Ishikawa (cell line): ENCODE measurements at regions not wholly inside any gene's neighbourhood (a gene's known extent, or its start where the extent isn't known, plus 50 kb on each side); places are given as distances from the start of the nearest gene placed in this dataset.

Experiments
- CEBPB ChIP-seq: IDR thresholded peaks from 2 replicates; pipeline ENCODE4 v1.6.1; 2012
- CREB1 ChIP-seq: IDR thresholded peaks from 2 replicates; pipeline ENCODE4 v1.6.1; 2012; ENCODE audit warnings: low read depth
- EGR1 ChIP-seq: IDR thresholded peaks from 2 replicates; pipeline ENCODE4 v1.6.1; 2012
- EP300 ChIP-seq: IDR thresholded peaks from 2 replicates; pipeline ENCODE4 v1.6.1; 2012; ENCODE audit warnings: borderline replicate concordance
- FOXM1 ChIP-seq: IDR thresholded peaks from 2 replicates; pipeline ENCODE4 v1.6.1; 2012; ENCODE audit warnings: low read depth, borderline replicate concordance
- MAX ChIP-seq: IDR thresholded peaks from 2 replicates; pipeline ENCODE4 v1.6.1; 2012
- NFIC ChIP-seq: IDR thresholded peaks from 2 replicates; pipeline ENCODE4 v1.6.1; 2012
- RAD21 ChIP-seq: IDR thresholded peaks from 2 replicates; pipeline ENCODE4 v1.6.1; 2012; ENCODE audit warnings: low read depth
- REST ChIP-seq: IDR thresholded peaks from 2 replicates; pipeline ENCODE4 v1.6.1; 2012; ENCODE audit warnings: low read depth, mild to moderate bottlenecking
- TAF1 ChIP-seq: IDR thresholded peaks from 2 replicates; pipeline ENCODE4 v1.6.1; 2012; ENCODE audit warnings: low read depth, mild to moderate bottlenecking
- TCF12 ChIP-seq: IDR thresholded peaks from 2 replicates; pipeline ENCODE4 v1.6.1; 2012; ENCODE audit warnings: low read depth
- TEAD4 ChIP-seq: IDR thresholded peaks from 2 replicates; pipeline ENCODE4 v1.6.1; 2012
- USF1 ChIP-seq: IDR thresholded peaks from 2 replicates; pipeline ENCODE4 v1.6.1; 2012
- YY1 ChIP-seq: IDR thresholded peaks from 2 replicates; pipeline ENCODE4 v1.6.1; 2012; ENCODE audit warnings: low read depth
- ZBTB7A ChIP-seq: IDR thresholded peaks from 2 replicates; pipeline ENCODE4 v1.6.1; 2012; ENCODE audit warnings: low read depth

- no peak for TF ChIP-seq TCF12
- no peak for TF ChIP-seq EGR1
- TF ChIP-seq REST, result no peak
- no peak for TF ChIP-seq FOXM1
- no peak for TF ChIP-seq NFIC
- no peak for TF ChIP-seq CREB1
Measured at GRCh38 chr12:91717804-91718203, 427.8 kb downstream of the BTG1 start.

- TF ChIP-seq CEBPB, result no peak
- no peak for TF ChIP-seq ZBTB7A
- TF ChIP-seq NFIC, result no peak
- no peak for TF ChIP-seq USF1
- TF ChIP-seq TEAD4, result no peak
- no peak for TF ChIP-seq CREB1
- TF ChIP-seq EP300, result no peak
- TF ChIP-seq MAX, result no peak
- TF ChIP-seq RAD21, result no peak
- no peak for TF ChIP-seq YY1
- TF ChIP-seq TCF12, result no peak
Measured at GRCh38 chr12:91706466-91706865, 439.2 kb downstream of the BTG1 start.

- no peak for TF ChIP-seq REST
- no peak for TF ChIP-seq YY1
Measured at GRCh38 chr12:91704446-91704845, 441.2 kb downstream of the BTG1 start.

GRCh38 chr12:91703491-91704283, 442.0 kb downstream of the BTG1 start:
- TF ChIP-seq REST (no peak), TCF12 (no peak), MAX (no peak), YY1 (no peak), FOXM1 (no peak), NFIC (no peak), CREB1 (no peak), TAF1 (no peak), ZBTB7A (no peak), EGR1 (no peak), EP300 (no peak)

- no peak for TF ChIP-seq FOXM1
- no peak for TF ChIP-seq CREB1
- no peak for TF ChIP-seq CEBPB
- no peak for TF ChIP-seq RAD21
- no peak for TF ChIP-seq EP300
- no peak for TF ChIP-seq USF1
- TF ChIP-seq ZBTB7A, result no peak
- TF ChIP-seq TCF12, result no peak
- no peak for TF ChIP-seq TEAD4
- no peak for TF ChIP-seq MAX
- no peak for TF ChIP-seq NFIC
- no peak for TF ChIP-seq TAF1
- no peak for TF ChIP-seq EGR1
- no peak for TF ChIP-seq REST
- TF ChIP-seq YY1, result no peak
Measured at GRCh38 chr12:91702843-91703425, 442.7 kb downstream of the BTG1 start.
